EH (cell line): ENCODE measurements at regions not wholly inside any gene's neighbourhood (a gene's known extent, or its start where the extent isn't known, plus 50 kb on each side); places are given as distances from the start of the nearest gene placed in this dataset.

Source experiments
- DNase-seq: peaks from one replicate; pipeline ENCODE4 v3.0.0-alpha.2; 2015; ENCODE audit warnings: low read depth

DNA sequence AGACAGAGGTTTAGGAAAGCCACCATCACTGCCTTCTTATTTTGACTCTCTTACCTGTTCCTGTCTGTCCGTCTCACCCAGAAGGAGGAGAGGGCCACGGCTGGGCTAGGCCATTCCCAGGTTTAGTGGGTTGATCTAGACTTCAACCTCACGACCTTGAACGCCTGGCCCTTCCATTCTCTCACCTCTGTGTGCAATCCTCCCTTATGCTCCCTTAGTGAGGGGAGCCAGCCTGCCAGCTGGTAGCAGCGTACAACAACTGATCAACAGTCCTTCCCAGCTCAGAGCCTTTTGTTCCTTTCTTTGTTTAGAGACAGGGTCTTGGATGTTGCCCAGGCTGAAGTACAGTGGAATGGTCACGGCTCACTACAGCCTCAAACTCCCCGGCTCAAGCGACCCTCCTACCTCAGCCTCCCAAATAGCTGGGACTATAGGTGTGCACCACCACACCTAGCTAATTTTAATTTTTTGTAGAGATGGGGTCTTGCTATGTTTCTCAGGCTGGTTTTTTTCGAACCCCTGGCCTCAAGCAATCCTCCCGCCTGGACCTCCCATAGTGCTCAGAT is 123.9 kb downstream of the ZNF664 start:
- no peak for DNase-seq

- peak; percentile 10 for DNase-seq
Observed at GRCh38 chr12:124097701-124098100, 124.7 kb downstream of the ZNF664 start.

DNA sequence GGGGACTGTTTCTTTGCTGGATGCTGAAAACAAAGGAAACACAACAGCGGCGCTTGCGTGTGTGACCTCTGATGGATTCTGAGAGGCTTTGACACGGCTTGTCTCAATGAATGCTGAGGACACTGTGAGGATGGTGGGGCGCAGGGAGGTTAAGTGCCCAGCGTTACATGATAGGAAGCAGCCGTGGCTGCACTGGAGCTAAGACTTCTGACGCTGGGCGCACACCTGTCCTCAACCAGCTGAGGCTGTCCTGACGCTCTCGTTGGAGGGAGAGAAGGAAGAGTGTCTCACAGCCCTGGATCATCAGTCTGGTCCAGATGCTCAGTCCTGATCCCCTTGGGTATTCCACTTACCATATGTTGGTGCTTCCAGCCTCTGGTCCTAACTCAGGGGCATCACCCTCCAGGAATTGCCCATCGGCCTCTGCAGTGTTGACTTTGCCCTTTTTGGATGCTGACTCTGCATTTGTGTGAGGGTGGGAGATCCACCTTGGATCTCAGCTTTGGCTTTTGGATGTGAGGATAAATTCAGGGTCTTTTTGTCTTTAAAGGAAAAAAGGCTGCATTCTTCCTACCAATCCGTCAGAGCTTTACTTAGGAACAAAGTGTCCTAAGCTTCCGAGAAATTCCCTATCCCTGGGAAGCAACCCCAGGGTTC is 125.2 kb downstream of the ZNF664 start:
- DNase-seq, result no peak

GRCh38 chr12:124098887-124099286 is 125.9 kb downstream of the ZNF664 start:
- DNase-seq, result no peak

GRCh38 chr12:124099661-124100060 is 126.6 kb downstream of the ZNF664 start:
- no peak for DNase-seq

DNA sequence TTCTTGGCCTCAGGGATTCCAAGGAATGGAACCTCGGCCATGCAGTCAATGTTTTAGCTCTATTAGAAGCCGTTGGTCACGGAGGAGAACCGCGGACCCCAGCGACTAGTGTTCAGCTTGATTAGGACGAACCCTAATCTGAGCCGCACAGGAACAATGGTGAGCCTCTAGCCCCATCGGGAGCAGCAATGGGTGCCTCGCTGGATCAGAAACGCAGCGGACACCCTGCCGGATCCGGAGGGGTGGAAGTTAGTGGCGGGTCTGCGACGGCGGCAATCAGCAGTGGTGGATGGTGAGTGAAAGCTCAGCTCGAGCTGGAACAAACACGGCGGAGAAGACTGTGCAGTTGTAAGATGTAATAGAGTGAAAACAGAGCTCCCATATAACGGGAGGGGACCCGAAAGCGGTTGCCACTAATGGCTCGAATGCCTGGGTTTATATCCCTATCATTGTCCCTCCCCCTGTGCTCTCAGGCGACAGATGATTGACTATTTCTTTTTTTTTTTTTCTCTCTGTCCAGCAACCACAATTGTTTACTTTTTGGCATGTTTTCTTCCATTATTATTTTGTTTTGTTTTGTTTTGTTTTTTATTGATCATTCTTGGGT is 127.7 kb downstream of the ZNF664 start:
- DNase-seq, result no peak

DNA sequence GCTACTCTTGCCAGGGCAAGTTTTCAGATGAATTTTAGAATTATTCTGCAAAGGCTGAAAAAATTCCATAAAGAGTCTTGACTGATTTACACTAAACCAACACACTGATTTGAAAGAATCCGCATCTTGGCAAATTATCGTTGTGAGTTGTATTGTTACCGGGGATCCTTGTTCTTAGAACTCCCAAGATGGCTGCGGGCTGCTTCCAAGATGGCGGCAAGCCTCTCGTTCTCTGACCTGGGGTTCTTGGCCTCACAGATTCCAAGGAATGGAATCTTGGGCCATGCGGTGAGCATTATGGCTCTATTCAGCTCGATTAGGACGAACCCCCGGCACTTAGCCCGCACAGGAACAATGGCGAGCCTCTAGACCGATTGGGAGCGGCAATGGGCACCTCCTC is 132.5 kb downstream of the ZNF664 start:
- DNase-seq, result no peak

- no peak for DNase-seq
Observed at GRCh38 chr12:124107351-124107750, 134.3 kb downstream of the ZNF664 start.

- DNase-seq, result peak; percentile 61
Observed at GRCh38 chr12:124109760-124110159, 136.7 kb downstream of the ZNF664 start.

DNA sequence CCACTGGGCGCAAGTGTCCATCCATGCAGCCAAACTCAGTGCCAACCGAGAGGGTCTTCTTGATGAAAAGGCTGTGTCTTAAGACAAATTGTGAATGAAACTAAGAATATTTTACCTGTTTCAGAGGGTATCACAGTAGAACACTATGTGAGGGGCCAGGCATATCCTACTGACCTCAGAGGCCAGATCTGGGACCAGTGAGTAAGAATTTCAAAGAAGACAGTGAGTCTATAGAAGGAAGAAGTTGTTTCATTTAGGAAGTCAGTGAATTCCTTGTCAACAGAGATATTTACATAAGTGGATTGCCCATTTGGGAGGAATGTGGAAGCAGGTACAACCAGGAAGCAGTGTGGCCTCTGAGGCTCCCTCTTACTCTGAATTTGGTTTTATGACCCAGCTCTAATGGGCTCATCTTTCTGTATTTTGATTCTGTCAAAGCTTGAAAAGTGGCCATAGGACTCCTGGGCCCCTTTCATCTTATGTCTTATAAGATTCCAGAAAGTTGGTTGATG is 137.4 kb downstream of the ZNF664 start:
- no peak for DNase-seq

GRCh38 chr12:124111006-124111405 is 138.0 kb downstream of the ZNF664 start:
- no peak for DNase-seq

DNA sequence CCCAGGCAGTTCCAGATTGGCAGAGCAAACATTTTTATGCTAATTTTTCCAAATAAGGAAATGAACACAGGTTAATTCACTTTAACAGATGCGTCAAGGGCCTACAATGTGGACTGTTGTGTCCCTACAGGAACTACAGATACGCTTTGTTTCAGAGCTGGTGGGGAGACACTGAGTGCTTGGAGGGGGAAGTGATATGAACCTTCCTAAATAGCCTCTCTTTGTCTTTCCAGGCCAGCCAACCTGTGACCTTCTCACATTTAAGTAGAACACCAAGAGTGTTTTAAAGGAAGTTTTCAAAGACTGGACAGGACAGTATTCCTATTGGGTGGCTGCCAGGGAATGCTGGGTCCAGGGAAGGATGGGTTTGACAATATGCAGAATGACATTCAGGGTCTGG is 141.3 kb downstream of the ZNF664 start:
- no peak for DNase-seq

- DNase-seq, result no peak
Observed at GRCh38 chr12:124115496-124115895, 142.5 kb downstream of the ZNF664 start.

- no peak for DNase-seq
Observed at GRCh38 chr12:124115976-124116690, 143.1 kb downstream of the ZNF664 start.

DNA sequence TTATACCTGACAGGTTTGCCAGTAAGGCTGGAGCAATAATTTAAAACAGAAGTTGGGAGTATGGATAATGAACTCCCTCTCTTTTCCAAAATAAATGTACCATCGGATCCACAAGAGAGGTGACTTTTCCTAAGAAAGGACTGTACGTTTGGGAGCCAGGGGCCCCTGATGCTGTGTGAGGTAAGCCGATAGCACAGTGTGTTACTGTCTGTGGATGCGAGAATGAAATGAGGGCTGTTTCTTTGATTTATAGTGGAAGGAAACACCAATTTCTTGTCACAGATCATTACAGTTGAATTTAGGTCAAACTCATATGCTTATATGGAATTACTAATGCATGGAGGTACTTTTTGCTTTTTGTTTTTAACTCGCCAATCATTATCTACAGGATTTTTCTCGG is 147.7 kb downstream of the ZNF664 start:
- DNase-seq, result no peak

DNA sequence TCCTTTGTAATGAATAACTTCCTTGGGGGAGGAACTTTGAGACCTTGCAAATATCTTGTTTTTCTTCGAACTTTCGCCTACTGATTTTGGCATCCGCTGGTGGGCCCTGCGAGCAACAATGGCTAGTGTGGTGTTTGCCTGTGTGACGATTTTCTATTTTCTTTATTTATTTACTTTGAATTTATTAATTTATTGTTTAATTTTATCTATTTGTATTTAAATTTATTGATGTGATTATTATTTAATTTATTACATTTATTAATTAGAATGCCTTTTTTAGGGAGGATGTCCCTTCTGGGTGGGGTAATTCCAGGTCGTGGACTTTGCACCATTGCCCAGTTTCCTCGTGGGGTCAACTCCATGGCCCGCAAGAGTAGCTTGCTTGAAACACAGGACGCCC is 149.7 kb downstream of the ZNF664 start:
- no peak for DNase-seq

- no peak for DNase-seq
Observed at GRCh38 chr12:124123296-124124000, 150.4 kb downstream of the ZNF664 start.

DNA sequence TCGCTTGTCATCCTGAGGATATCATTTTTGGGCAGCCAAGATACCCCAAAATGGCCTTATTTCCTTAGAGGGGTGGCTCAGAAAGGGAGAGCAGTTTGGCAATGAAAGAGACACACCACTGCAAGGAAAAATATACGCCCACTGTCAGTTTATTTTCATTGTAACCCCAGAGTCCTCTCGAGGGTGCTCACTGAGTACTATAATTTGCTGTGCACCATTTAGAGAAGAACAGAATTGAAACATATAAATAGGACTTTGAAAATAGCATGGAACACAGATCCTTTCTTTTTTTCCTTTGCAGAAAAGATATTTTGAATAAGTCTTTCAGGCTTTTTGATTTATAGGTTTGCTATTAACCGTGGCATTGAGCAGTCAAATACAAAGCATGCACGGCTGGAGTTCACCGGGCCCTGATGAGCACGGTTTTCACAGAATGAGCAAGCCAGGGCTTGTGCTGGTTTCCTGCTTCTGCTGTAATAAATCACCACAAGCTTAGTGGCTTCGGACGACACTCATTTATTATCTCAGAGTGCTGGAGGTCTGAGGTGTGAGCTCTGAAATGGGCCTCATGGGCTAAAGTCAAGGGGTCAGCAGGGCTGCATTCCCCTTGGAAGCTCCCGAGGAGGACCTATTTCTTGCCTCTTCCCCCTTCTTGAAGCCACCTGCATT is 152.3 kb downstream of the ZNF664 start:
- DNase-seq, result no peak

DNA sequence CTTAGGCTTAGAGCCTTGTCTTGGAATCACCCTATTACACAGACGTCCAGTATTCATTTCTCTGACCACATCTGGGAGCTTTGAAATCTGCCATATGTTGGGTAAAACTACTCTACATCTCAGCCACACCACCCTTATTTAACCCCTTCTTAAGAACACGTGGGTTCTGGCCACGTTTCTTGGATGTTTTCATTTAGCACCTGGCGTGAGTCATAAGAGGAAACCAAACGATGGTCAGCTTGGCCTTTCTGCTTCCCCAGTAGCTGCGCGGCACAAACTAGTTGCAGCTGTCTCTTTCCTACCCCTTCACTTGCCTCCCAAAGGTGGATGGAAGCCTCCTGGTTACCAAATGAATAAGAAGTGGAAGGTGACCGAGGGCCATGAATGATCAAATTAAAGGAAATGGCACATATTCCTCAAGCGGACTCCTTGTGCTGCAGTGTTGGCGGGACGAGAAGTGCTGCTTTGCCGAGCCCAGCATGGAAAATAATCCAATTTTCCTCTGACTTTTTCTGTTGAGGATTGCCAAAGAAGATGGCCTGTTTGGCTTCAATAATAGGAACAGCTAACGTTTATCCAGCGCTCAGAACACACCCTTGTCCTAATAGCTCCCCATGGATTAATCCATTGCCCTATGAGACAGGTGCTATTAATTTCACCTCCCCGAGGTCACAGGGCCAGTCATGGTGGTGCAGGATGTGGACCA is 154.1 kb downstream of the ZNF664 start:
- no peak for DNase-seq

- no peak for DNase-seq
Observed at GRCh38 chr12:124129132-124129531, 156.1 kb downstream of the ZNF664 start.
